HG02938 (cell line): ENCODE measurements at regions not wholly inside any gene's neighbourhood (a gene's known extent, or its start where the extent isn't known, plus 50 kb on each side); places are given as distances from the start of the nearest gene placed in this dataset.
"Not testable (repeated sequence)": the region's sequence is repeated elsewhere in the genome, so short reads cannot be mapped to it uniquely, and the experiment has no call there.

Experiments
- ATAC-seq: cut with Tn5 transposase; IDR thresholded peaks from one replicate; pipeline ENCODE4 v1.9.1; 2021; ENCODE audit warnings: mild to moderate bottlenecking, moderate library complexity; ENCODE audit not compliant: unreplicated experiment

DNA sequence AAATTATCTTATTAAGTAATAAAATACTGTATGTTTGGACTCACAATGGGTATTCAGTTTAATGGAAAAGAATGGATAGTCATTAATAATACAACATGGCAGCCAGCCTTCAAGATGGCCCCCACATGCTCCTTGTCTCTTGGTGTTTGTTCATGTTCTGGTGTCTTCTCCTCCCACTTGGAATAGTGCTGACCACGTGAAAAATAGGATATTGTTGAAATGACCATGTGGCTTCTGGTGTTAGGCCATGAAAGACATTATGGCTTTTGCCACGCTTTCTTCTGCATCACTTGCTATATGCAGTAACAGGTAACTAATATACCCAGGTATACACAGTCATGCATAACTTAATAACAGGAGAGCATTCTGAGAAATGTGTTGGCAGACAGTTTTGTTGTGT lies 341.0 kb downstream of the KCNJ2 start:
- no peak for ATAC-seq

DNA sequence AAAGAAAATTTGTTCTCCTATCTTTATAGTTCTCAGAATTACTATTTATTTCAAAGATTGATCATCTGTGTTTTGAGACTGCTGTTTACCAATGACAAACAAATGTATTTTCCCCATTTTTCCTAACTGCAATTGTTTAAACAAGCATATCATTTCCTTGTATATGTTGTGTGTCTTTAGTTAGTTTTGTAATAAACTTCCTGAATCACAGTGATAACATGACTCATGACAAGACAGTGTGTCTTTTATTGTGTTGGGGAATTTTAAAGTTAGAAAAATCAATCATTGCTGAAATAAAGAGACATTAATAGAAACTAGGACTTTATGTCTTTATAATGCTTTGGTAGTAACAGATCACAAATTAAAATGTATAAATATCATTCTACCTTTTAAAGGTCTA lies 348.5 kb downstream of the KCNJ2 start:
- ATAC-seq = no peak

DNA sequence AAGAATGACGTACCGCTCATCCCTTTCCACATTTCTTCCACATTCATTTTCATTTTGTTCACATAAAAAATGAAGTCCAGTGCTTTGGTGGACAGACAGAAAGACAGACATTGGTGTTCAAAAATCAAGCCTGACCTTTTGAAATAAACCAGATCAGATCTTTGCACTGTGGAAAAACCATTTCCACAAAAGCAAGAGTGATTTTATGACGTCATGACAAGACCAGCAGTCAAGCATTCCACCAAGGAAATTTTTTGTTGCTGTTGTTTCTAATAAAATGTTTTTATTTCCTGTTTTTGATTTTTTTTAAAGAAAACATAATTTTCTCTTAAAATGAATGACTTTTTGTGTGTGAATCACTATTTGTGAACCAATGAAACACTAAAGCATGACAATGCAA lies 350.0 kb downstream of the KCNJ2 start:
- ATAC-seq = no peak

DNA sequence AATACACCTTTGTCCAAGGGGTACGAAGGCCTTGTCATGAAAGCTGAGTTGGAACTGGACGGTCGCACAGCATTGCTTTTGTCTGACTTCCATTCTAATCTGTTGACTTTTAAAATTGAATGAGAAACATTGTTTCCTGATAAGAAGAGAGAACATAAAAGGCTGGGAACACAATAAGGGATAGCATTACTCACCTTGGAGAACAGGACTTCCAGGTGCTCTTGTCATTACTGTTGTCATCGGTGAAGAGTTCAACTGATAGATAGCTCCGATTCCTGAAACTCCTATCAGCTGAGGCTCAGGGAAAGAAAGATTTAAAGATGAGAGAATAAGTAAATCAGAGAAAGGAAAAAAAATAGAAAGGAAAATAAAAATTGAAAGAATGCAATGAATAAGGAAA lies 351.1 kb downstream of the KCNJ2 start:
- ATAC-seq = no peak

DNA sequence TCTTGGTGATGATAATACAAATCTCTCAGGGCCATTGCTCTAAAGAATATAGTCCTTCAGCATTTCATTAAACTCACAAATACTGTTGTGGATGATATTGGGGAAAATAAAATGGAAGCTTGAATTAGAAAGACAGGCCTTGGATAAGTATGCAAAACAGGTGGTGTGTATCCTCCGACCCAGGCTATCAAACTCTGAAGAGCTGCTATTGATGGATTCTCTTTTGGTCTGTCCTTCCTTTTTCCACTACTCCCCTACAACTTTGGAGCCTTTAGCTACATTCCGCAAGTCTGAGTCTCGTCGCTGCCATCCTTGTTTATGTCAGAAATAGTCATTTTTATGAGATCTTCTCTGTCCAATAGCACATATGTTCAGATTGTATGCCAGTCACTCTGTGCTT lies 351.6 kb downstream of the KCNJ2 start:
- ATAC-seq = no peak

DNA sequence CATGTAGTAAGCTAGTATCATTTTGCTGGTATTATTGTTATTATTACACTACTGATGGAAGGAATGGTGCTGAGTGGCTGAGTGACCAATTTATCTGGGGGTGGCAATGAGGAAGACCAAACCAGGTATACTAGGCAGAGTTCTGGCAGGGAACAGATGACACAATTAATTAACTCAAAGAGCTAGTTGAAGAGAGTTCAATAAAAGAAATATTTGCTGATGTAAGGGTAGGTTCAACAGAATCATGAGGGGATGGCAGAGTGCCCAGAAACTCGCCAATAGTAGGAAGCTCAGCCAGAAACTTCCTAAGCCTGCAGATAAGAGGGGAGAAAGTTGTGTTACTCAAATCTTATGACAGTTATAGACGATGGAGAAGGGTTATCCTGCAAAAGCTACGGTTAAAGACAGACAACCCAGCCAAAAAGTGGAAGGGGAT lies 352.5 kb downstream of the KCNJ2 start:
- ATAC-seq = no peak

DNA sequence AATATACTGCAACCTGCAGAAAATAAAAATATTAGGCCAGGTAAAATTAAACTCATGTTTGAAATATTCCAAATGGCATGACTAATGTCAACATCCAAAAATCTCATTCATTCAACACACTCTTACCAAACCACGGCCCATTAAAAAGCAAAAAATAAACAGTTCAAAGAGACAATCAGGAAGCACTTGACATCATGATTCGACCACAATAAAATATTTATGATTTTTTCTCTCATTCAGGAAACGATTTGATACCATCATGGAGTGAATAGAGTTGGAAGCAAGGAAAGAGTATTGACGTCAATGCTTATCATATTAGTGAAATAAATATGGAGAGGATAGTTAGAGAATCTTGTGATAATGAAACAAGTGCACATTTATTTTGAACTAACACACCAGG lies 354.1 kb downstream of the KCNJ2 start:
- ATAC-seq = no peak

DNA sequence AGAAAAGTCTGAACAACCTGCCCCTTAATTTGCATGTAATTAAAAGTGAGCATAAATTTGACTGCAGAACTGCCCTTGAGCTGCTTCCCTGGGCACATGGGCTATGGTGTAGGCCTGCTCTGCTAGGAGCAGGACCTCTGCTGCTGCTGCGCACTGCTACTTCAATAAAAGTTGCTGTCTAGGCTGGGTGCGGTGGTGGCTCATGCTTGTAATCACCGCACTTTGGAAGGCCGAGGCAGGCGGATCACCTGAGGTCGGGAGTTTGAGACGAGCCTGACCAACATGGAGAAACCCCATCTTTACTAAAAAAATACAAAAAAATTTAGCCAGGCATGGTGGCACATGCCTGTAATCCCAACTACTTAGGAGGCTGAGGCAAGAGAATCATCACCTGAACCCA lies 355.7 kb downstream of the KCNJ2 start:
- not testable (repeated sequence) for ATAC-seq

DNA sequence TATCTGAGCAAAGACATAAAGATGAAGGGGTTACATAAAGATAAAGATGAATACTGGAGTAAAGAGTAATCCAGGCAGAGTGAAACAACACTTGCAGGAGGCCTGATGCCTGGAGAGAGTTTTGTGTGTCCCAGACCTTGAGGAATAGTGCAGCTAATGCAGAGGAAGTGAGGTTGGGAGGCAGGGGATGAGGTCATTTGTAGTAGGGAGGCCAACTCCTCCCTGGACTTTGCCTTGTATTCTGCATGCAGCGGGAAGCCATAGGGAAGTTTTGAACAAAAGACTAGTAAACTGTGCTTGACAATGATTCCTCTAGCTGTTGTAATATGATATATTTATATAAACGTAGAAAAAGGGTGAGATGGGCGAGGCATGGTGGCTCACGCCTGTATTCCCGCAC lies 356.6 kb downstream of the KCNJ2 start:
- ATAC-seq = no peak

DNA sequence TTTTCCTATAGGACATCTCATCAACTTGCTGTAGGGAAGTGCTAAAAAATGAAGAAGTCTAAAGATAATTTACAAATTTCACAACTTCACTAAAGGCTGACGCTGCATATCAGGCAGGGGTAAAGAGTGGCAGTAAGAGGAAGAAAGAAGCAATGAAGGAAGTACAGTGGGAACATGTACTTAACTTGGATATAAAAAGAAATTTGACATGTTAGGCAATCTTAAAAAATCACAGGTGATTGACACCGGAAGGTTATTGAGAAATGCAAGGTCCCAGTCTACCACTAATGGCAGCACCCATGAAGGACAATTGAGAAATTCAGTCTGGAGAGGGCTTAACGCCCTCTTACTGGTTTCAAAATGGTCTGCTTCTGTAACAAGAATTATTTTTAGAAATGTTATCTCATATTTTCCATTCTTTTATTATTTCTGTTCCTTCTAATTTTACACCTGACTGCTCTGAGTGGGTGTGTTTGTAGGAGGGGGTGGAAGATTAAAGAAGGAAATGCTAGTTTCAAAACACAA lies 358.1 kb downstream of the KCNJ2 start:
- ATAC-seq = no peak

DNA sequence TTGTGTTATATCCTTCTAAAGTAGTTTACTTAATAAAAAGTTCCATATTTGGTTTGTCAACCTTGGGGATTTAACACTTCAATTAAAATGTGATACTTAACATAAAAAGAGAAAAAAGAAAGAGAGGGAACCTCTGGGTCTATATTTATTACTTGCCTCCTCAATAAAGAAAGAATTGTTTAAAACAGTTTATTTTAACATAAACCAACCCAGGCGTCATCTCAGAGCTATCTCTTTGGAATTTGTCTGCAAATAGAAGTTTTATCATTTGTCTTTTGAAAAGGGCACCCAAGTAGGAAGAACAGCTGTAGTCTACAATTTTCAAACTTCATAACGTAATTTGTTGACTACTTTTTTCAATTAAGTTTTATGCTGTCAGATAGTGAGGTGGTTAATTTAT lies 364.1 kb downstream of the KCNJ2 start:
- ATAC-seq = no peak

DNA sequence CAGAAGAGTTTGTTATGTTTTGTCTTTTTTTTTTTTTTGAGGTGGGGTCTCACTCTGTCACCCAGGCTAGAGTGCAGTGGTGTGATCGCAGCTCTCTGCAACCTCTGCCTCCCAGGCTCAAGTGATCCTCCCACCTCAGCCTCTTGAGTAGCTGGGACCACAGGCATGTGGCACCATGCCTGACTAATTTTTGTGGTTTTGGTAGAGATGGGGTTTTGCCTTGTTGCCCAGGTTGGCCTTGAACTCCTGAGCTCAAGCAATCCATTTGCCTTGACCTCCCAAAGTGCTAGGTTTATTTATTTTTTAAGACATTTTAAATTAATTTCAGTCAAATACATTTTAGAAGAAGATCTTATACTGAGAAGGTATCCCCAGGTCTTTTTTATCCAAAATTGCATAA lies 366.7 kb downstream of the KCNJ2 start:
- no peak for ATAC-seq

DNA sequence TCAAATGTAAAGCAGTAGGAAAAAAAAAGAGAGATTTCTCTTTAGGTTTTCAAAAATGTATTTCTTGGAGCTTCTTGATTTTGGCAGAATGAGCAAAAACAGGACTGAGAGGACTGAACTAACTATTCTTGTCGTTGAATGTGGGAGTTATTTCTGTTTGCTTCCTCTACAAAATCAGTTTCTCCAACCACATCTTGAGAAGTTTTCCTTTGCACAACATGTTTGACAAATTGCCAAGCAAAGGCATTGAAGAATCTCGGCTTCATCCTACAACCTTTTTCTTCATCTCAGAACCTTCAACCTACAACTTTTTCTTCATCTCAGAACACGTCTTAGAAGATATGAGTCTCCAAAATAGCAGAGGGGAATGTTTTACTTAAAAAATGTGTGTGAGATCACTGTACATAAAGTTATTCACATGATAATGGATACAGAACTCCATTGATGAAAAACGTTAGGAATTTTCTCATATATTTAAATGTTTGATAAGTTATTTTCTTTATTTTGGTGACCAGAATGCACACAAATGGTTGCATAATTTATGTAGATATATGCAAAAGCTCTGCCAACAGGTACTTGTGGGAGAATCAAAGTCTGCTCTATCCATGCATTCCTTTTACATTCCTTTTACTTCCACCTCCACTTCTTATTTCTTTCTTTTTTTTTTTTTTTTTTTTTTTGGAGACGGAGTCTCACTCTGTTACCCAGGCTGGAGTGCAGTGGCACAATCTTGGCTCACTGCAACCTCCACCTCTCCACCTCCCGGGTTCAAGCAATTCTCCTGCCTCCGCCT lies 370.0 kb downstream of the KCNJ2 start:
- no peak for ATAC-seq

DNA sequence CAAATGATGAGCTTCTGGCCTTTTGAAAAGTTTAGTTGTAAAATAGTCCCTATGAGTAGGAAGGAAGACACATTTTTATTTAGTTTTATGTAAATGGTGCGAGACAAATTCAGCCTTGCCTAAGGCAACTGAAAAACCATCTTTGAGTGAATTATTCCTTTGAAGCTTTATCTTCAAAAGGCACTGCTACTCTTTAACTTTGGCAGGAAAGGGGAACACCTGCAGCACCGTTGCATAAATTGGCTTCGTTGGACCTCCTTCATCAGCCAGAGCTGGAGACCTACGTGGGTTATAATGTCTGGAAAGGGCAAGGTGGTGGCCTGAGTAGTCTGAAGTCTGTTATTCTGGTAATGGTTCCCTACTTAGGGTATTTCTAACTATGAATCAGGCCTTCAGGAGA lies 373.5 kb downstream of the KCNJ2 start:
- no peak for ATAC-seq

DNA sequence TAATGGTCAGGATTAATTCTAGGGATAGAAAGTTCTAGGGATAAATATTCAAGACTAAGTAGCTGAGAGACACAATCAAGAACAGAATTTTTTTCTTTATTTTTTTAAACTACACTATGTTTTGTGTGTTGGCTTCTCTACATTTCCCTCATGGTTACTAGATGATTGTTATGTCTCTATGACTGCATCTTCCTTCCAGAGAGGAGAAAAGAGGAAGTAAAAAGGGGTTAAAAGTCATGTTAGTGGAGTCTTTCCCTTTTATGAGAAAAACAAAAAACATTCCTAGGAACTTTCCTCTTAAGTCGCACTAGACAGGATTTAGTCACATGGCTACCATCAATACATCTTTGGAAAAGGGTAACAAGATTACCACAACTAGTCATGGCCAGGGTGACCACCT lies 375.0 kb downstream of the KCNJ2 start:
- no peak for ATAC-seq

DNA sequence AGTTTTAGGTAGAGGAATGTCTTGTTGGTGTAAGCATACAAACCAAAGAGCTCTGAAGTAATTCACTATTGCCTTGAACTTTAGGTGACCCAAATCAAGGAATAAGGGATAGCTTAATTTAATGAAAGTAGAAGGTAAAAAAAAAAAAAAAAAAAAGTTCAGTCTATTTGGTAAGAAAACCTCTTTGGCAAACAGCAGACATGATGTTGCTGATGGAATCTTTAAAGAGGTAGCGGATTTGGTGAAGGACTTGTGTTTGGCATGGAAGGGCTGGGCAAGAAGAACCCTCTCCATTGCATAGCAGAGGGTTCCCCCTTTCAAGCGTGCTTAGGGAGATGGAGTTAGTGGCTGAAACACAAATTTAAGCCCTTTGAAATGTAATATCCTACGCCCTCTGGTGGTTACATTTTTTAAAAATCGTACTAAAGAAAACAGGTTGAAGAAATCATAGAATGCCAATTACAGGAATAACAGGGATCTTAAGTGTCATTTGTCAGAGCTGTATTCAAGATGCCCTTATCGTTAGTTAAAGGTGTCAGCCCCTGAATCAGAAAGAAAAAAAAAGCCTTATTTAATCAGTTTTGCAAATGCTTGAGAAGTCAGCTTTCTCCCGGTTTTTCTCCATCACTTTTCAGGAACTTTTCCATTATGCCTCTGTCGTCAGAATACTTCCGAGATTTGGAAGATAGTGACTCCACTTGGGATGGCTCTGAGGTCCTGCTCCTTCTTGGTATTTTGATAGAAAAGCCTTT lies 383.1 kb downstream of the KCNJ2 start:
- ATAC-seq = no peak

DNA sequence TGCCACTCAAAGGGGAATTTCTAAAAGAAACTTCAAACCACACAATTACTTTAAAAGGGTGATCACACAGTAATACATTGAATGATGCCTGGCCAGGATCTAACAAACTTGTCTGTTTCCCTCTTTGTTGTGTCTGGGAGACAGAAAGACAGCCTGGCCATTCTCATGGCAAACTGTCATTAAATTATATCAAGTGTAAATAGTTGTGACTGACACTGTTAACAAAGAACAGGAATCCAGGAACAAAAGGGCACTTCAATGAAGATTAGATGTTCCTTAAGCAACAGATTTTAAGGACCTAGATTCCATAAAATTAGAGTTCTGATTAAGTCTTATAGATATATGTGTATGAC lies 383.6 kb downstream of the KCNJ2 start:
- ATAC-seq = no peak

DNA sequence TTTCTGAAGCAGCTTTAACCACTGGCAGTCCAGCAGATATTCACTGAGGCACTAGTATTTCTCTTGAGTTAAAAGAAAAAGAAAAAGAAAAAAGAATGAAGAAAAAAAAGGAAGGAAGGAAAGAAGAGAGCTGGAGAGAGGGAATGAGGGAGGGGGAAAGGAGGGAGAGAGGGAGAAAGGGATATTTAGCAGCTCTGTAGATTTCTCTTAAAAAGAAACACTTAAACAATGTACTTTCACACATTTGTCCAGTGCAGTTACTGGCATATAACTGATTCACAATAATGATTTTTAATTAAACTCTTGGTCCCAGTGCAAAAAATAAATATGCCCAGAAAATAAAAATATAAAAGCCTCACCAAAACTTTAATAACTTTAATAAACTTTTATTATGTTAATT lies 386.4 kb downstream of the KCNJ2 start:
- ATAC-seq = no peak

DNA sequence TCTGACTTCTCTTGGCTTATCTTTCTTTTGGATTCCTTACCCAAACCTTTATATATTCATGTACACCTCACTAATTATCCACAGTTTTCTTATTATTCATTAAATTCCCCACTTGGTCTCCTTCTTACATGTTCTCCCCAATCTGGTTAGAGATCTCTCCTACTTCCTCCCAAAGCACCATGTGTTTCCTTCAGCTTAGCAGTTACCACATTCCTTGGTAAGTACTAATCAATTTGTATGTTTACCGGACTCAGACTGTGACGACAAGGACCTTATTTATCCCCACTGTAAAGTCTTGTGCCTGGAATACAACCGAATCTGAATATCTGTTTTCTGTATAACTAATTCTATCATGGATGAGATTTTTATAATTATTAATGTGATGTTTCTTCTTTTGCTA lies 389.5 kb downstream of the KCNJ2 start:
- no peak for ATAC-seq

DNA sequence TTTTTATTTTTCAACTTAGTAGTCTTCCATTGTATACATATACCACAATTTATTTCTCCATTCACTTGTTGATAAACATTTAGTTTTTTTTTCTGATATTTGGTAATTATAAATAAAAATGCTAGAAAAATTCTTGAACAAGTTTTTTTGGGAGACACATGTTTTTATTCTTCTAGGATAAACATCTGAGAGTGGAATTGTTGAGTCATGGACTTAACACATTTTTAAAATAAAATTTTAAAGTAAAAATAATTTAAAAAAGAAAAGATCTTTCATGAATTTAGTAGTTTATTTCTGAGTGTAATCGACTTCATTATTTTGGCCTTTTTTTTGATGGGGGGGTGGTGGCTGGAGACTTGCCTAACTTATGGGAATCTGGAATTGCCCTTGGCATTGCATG lies 391.1 kb downstream of the KCNJ2 start:
- no peak for ATAC-seq

DNA sequence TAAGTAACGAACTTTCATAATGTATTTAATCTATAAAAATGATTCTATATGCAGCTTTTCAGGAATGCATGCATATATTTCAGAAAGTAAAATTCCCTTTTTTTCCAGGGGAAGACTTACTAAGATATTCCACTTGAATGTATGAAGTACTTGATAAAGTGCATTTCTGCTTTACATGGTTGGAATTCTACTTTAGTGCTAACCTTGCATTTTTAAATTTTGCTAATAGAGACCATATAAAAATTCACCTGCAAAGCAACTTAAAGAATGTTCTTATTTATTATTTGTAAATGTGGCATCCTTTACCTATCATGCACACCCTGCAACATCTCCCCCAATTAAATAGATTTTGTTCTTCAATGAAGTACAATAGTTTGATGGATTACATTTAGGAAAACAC lies 392.8 kb downstream of the KCNJ2 start:
- ATAC-seq = no peak

DNA sequence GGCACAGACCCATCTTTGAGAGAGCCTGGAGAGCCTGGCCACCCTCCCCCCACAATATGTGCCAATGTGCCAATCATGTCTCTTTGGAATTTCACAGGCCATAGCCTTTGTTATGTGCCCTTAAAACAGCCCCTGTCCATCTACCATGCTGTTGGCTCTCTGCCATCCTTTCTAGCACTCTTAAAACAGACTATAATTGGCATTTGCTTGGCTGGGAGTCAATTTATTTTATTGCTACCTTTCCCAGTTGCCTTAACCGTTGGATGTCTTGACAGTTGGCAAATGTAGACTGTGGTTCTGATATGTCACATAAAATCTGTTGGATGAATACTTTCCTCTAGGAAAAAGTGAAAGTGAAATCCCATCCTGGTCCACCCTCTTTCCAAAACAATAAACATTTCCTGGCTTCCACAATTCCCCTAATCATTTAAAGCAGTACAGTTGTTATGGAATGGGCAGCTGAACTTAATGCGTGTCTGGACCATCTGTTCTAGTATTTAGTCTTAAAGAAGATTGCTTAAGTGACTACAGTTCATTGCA lies 394.0 kb downstream of the KCNJ2 start:
- no peak for ATAC-seq
